22Rv1 (cell line): ENCODE measurements at regions not wholly inside any gene's neighbourhood (a gene's known extent, or its start where the extent isn't known, plus 50 kb on each side); places are given as distances from the start of the nearest gene placed in this dataset.

Experiments used
- CTCF ChIP-seq: fragments of 450-650 bp; IDR thresholded peaks from 2 replicates; pipeline ENCODE4 v1.5.1; 2017; ENCODE audit warnings: mild to moderate bottlenecking
- ZFX ChIP-seq: fragments of 450-650 bp; IDR thresholded peaks from 2 replicates; pipeline ENCODE4 v1.6.1; 2017; ENCODE audit warnings: antibody characterized with exemption, borderline replicate concordance

- TF ChIP-seq CTCF (no peak), ZFX (no peak)
Observed at GRCh38 chr21:27818847-27819246, 852.0 kb upstream of the ADAMTS5 start.
